Esophagus squamous epithelium (tissue), 5 donors: ENCODE measurements at regions not wholly inside any gene's neighbourhood (a gene's known extent, or its start where the extent isn't known, plus 50 kb on each side); places are given as distances from the start of the nearest gene placed in this dataset.
"Not testable (repeated sequence)": the region's sequence is repeated elsewhere in the genome, so short reads cannot be mapped to it uniquely, and the experiment has no call there.

Experiments
- DNase-seq: peaks from one replicate; lab custom pipeline; 2025; lab: John Stamatoyannopoulos, UW
- H3K27ac ChIP-seq, 4 donors: fragments of 200-600 bp; sonication (generic); one replicate each; pipeline ENCODE4 v1.5.1; 2016 to 2019; ENCODE audit warnings: mild to moderate bottlenecking in 1 of 4
- H3K27me3 ChIP-seq, 4 donors: fragments of 200-600 bp; sonication (generic); 1 replicate in 3 of 4; 2 replicates in 1 of 4; pipeline versions ENCODE4 v1.5.1 to v1.6.0; 2017 to 2021; ENCODE audit warnings: antibody characterized with exemption in 1 of 4
- H3K36me3 ChIP-seq, 3 donors: fragments of 200-600 bp; sonication (generic); one replicate each; pipeline ENCODE4 v1.5.1; 2016 to 2019
- H3K4me1 ChIP-seq, 3 donors: fragments of 200-600 bp; sonication (generic); one replicate each; pipeline ENCODE4 v1.5.1; 2017 to 2019
- H3K4me3 ChIP-seq, 4 donors: fragments of 200-600 bp; sonication (generic); 1 replicate in 3 of 4; 2 replicates in 1 of 4; pipeline ENCODE4 v1.5.1; 2016 to 2019; ENCODE audit warnings: mild to moderate bottlenecking in 2 of 4, moderate library complexity in 1 of 4
- H3K9me3 ChIP-seq, 3 donors: fragments of 200-600 bp; sonication (generic); one replicate each; pipeline ENCODE4 v1.5.1; 2016 to 2019
- POLR2A ChIP-seq, 4 donors: fragments of 450-650 bp; IDR thresholded peaks; one replicate each; pipeline ENCODE4 v1.6.1; 2017; ENCODE audit warnings: antibody characterized with exemption in 4 of 4, mild to moderate bottlenecking in 4 of 4, moderate library complexity in 3 of 4
- WGBS, 2 donors: methylation state at CpG; one replicate each; pipeline ENCODE4 v1.1.5; 2018; 5-methylcytosine and 5-hydroxymethylcytosine counted together
- intact Hi-C: fragments of 100-400 bp; cut with DNase I; formaldehyde crosslinking; loops from one replicate; pipeline ENCODE4 v1.15.0; 2022
- TF ChIP-seq, protein P1 (sequence below), 6 experiments: fragments of 450-650 bp in 4 of 6; fragments of 200-600 bp in 2 of 6; sonication (generic) in 2 of 6; IDR thresholded peaks; one replicate each; pipeline ENCODE4 v1.5.1; 2016 to 2019; ENCODE audit warnings: antibody characterized with exemption in 6 of 6, mild to moderate bottlenecking in 4 of 6, moderate library complexity in 4 of 6
- donor health status: DM: yes; HTN: yes; CAD: no.

DNA sequence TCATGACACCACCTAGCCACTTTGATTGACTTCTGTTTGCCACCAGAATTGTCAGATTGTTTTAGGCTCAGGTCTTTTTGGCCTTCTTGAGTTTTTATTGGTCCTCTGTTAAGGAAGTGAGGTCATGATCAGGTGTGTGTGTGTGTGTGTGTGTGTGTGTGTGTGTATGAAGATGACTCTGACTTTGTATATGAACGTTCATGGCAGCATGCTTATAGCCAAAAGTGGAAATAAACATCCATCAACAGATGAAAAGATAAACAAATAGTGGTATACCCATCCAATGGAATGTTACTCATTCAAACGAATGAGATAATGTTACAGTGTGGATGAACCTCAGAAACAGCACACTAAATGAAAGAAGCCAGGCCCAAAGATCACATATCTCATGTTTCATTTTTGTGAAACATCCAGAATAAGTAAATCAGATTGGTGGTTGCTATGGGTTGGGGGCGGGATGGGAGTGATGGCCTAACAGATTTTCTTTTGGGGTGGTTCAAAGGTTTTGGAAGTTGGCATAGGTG lies 258.6 kb downstream of the KTN1 start:
- no peak for DNase-seq
- Histone ChIP-seq H3K27ac (no peak overlapping the region), H3K27me3 (no peaks in the 10 kb centered on the region), H3K9me3 (no peaks in the 10 kb centered on the region), H3K36me3 (no peaks in the 10 kb centered on the region), H3K4me1 (no peaks in the 10 kb centered on the region), H3K4me3 (no peak overlapping the region)
- intact Hi-C loops = no loop called here
- TF ChIP-seq, protein P1, sequence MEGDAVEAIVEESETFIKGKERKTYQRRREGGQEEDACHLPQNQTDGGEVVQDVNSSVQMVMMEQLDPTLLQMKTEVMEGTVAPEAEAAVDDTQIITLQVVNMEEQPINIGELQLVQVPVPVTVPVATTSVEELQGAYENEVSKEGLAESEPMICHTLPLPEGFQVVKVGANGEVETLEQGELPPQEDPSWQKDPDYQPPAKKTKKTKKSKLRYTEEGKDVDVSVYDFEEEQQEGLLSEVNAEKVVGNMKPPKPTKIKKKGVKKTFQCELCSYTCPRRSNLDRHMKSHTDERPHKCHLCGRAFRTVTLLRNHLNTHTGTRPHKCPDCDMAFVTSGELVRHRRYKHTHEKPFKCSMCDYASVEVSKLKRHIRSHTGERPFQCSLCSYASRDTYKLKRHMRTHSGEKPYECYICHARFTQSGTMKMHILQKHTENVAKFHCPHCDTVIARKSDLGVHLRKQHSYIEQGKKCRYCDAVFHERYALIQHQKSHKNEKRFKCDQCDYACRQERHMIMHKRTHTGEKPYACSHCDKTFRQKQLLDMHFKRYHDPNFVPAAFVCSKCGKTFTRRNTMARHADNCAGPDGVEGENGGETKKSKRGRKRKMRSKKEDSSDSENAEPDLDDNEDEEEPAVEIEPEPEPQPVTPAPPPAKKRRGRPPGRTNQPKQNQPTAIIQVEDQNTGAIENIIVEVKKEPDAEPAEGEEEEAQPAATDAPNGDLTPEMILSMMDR (IDR thresholded peaks at IDR 0.05) = no peak
- TF ChIP-seq POLR2A (IDR thresholded peaks at IDR 0.05) = no peak
- 63 to 86% methylated on average over 3 of the region's 3 CpGs for WGBS, 2 donors

DNA sequence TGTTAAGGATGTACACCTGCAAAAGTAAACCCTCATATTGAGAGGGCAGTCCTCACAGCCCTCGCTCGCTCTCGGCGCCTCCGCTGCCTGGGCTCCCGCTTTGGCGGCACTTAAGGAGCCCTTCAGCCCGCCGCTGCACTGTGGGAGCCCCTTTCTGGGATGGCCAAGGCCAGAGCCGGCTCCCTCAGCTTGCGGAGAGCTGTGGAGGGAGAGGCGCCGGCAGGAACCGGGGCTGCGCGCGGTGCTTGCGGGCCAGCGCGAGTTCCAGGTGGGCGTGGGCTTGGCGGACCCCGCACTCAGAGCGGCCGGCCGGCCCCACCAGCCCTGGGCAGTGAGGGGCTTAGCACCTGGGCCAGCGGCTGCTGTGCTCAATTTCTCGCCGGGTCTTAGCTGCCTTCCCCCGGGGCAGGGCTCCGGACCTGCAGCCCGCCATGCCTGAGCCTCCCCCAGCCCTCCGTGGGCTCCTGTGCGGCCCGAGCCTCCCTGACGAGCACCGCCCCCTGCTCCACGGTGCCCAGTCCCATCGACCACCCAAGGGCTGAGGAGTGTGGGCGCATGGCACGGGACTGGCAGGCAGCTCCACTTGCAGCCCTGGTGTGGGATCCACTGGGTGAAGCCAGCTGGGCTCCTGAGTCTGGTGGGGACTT lies 259.4 kb downstream of the KTN1 start:
- H3K4me1 ChIP-seq, H3K27ac ChIP-seq, H3K36me3 ChIP-seq, H3K4me3 ChIP-seq, H3K27me3 ChIP-seq, intact Hi-C loops, H3K9me3 ChIP-seq, DNase-seq: not testable (repeated sequence)
- WGBS, 2 donors = 71 to 89% methylated on average over 4 to 19 of the region's 41 CpGs

DNA sequence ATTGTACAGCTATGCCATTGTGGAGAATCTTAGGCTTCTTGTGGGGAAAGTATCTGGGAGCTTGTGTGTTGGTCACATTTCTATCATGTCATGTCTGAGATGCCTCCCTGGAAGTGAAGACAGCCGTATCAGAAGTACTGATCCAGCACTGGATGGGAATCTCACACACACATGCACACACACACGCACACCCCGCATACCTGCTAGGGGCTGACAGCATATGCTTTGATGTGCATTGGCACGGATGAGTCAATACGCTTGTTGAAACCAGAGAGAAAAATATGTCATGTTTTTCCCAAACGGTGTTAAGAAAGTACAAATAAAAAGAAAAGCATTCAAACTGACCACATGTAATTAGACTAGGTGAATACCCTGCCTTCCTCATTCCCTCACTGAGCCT lies 260.8 kb downstream of the KTN1 start:
- TF ChIP-seq, protein P1 (IDR thresholded peaks at IDR 0.05) = no peak
- TF ChIP-seq POLR2A (IDR thresholded peaks at IDR 0.05) = no peak
- 78 to 91% methylated on average over 5 to 6 of the region's 6 CpGs for WGBS, 2 donors
- DNase-seq = no peak
- Histone ChIP-seq H3K36me3 (no peaks in the 10 kb centered on the region), H3K27me3 (no peaks in the 10 kb centered on the region), H3K27ac (no peak overlapping the region), H3K4me1 (no peaks in the 10 kb centered on the region), H3K9me3 (no peaks in the 10 kb centered on the region), H3K4me3 (no peak overlapping the region)
- intact Hi-C loops = no loop called here

DNA sequence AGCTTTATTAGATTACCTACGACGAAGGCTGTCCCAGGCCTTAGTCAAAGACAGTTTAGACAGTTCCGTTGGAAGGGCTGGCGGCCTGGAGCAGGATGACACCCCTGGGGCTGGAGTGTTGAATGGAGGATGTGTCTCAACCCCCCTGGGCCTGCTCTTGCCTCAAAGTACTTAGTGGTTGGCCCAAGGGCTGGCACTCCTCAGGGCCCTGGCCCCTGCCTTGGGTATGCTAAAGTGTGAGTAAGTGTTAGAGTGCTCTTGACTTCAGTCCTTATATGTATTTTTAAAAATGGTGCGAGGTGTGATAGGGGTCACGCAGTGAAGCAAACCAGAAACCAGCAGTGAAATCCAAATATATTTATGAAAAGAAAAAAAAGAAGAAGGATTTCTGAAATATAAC lies 261.6 kb downstream of the KTN1 start:
- intact Hi-C loops = no loop called here
- no peak overlapping the region for H3K4me3 ChIP-seq
- TF ChIP-seq, protein P1 (IDR thresholded peaks at IDR 0.05) = no peak
- no peak for TF ChIP-seq POLR2A (IDR thresholded peaks at IDR 0.05)
- no peak overlapping the region for H3K27ac ChIP-seq
- H3K9me3 ChIP-seq = no peaks in the 10 kb centered on the region
- H3K36me3 ChIP-seq = no peaks in the 10 kb centered on the region
- H3K4me1 ChIP-seq = no peaks in the 10 kb centered on the region
- no peaks in the 10 kb centered on the region for H3K27me3 ChIP-seq
- 72 to 82% methylated on average over 5 to 6 of the region's 6 CpGs for WGBS, 2 donors
- no peak for DNase-seq

DNA sequence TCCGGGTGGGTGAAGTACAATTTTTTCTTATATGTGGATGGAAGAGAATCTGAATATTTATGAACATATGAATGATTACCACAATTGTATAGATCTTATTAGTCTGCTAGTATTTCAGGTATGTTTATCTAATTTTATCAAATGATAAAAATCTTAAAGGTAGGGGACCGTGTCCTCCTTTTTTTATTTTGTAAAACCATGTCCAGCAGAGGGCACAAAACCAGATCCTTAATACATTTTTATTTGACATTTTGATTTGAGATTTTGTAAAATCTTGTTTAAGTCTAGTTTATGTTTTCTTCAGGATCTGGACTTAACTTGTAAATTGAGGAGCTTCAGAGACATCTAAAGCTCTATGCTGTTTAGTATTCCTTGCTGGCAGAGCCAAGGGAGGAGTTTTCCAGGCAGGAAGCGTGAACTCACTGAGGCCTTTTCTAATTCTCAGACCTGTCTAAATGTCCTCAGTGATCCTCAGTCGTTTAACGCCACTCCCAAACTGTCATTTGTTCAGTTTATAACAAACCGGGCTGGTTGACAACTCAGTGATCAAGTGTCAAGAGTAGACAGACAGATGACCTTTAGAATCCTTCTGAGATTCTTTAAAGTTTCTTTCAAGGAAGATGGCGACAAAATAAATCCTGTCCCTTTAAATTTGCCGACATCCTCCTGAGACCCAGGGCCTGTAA lies 263.9 kb downstream of the KTN1 start:
- no peaks in the 10 kb centered on the region for H3K9me3 ChIP-seq
- H3K4me1 ChIP-seq = no peaks in the 10 kb centered on the region
- H3K27me3 ChIP-seq = no peaks in the 10 kb centered on the region
- TF ChIP-seq, protein P1 (IDR thresholded peaks at IDR 0.05) = peak in 1 of 6 experiments; percentile 7
- no peak for TF ChIP-seq POLR2A (IDR thresholded peaks at IDR 0.05)
- intact Hi-C loops = no loop called here
- no peak for DNase-seq
- H3K4me3 ChIP-seq = no peak overlapping the region
- 57 to 59% methylated on average over 8 of the region's 8 CpGs for WGBS, 2 donors
- no peak overlapping the region for H3K27ac ChIP-seq
- no peaks in the 10 kb centered on the region for H3K36me3 ChIP-seq
